ENCODE measurements at regions not wholly inside any gene's neighbourhood (a gene's known extent, or its start where the extent isn't known, plus 50 kb on each side); places are given as distances from the start of the nearest gene placed in this dataset.
"Not testable (repeated sequence)": the region's sequence is repeated elsewhere in the genome, so short reads cannot be mapped to it uniquely, and the experiment has no call there.

- DNase-seq (ENCODE audit: low read depth in 2 of 2), result no peak
These were observed 93.4 kb upstream of the PARD3 start for GRCh38 chr10:34908481-34908880.

GRCh38 chr10:34907743-34908430 is 92.8 kb upstream of the PARD3 start:
- DNase-seq (ENCODE audit: low read depth in 2 of 2), result no peak

GRCh38 chr10:34906067-34906965 is 91.2 kb upstream of the PARD3 start:
- DNase-seq (ENCODE audit: low read depth in 2 of 2), result no peak

- no peak for DNase-seq (ENCODE audit: low read depth in 2 of 2)
These were observed 90.3 kb upstream of the PARD3 start for GRCh38 chr10:34905200-34905927.

- DNase-seq (ENCODE audit: low read depth in 2 of 2), result no peak
These were observed 89.1 kb upstream of the PARD3 start for GRCh38 chr10:34904191-34904590.

GRCh38 chr10:34899161-34899560 is 84.1 kb upstream of the PARD3 start:
- no peak for DNase-seq (ENCODE audit: low read depth in 2 of 2)

- DNase-seq (ENCODE audit: low read depth in 2 of 2), result no peak
These were observed 80.9 kb upstream of the PARD3 start for GRCh38 chr10:34895977-34896376.

GRCh38 chr10:34895046-34895445 is 80.0 kb upstream of the PARD3 start:
- not testable (repeated sequence) for DNase-seq (ENCODE audit: low read depth in 2 of 2)

- not testable (repeated sequence) for DNase-seq (ENCODE audit: low read depth in 2 of 2)
These were observed 77.4 kb upstream of the PARD3 start for GRCh38 chr10:34892521-34892920.

GRCh38 chr10:34890939-34891338 is 75.8 kb upstream of the PARD3 start:
- DNase-seq (ENCODE audit: low read depth in 2 of 2), result no peak

GRCh38 chr10:34889004-34889869 is 74.1 kb upstream of the PARD3 start:
- no peak for DNase-seq (ENCODE audit: low read depth in 2 of 2)

GRCh38 chr10:34886906-34887642 is 72.0 kb upstream of the PARD3 start:
- DNase-seq (ENCODE audit: low read depth in 2 of 2), result no peak

- DNase-seq (ENCODE audit: low read depth in 2 of 2), result no peak
These were observed 70.8 kb upstream of the PARD3 start for GRCh38 chr10:34885898-34886297.

GRCh38 chr10:34885011-34885410 is 69.9 kb upstream of the PARD3 start:
- DNase-seq (ENCODE audit: low read depth in 2 of 2), result no peak

- no peak for DNase-seq (ENCODE audit: low read depth in 2 of 2)
These were observed 69.3 kb upstream of the PARD3 start for GRCh38 chr10:34884272-34884952.

- DNase-seq (ENCODE audit: low read depth in 2 of 2), result no peak
These were observed 65.7 kb upstream of the PARD3 start for GRCh38 chr10:34880817-34881216.

- not testable (repeated sequence) for DNase-seq (ENCODE audit: low read depth in 2 of 2)
These were observed 63.6 kb upstream of the PARD3 start for GRCh38 chr10:34878651-34879050.

- no peak for DNase-seq (ENCODE audit: low read depth in 2 of 2)
These were observed 60.0 kb upstream of the PARD3 start for GRCh38 chr10:34875061-34875460.

- no peak for DNase-seq (ENCODE audit: low read depth in 2 of 2)
These were observed 57.7 kb upstream of the PARD3 start for GRCh38 chr10:34872820-34873219.

Measured in stimulated activated CD4-positive, alpha-beta T cell treated with anti-CD3 and anti-CD28 coated beads, Interleukin-4, amount 100 ng/mL, for 48 hours (primary cell).